HepG2 (cell line): ENCODE measurements at regions not wholly inside any gene's neighbourhood (a gene's known extent, or its start where the extent isn't known, plus 50 kb on each side); places are given as distances from the start of the nearest gene placed in this dataset.

Experiments
- ATAC-seq: fragments of 200-7000 bp; cut with Tn5 transposase; 3 replicates; pipeline ENCODE4 v1.9.1; 2020; ENCODE audit warnings: mild to moderate bottlenecking, moderate library complexity
- BruUV-seq: library from RNA; stranded (reverse); fragments of 400-500 nt; replicated peaks from 2 replicates; lab custom pipeline; 2021; lab: Mats Ljungman, UMichigan
- CTCF ChIA-PET: fragments of 300-600 bp; formaldehyde crosslinking; extraction: SDS; loops from one replicate; lab custom pipeline; 2021; ENCODE audit warnings: low total read pairs, inconsistent platforms, low intra/inter-chr PET ratio; lab: Yijun Ruan, JAX
- POLR2A ChIA-PET: fragments of 350-600 bp; sonication (Branson Sonifier 250); formaldehyde crosslinking; loops from one replicate; lab custom pipeline; 2020; ENCODE audit warnings: antibody characterized with exemption, inconsistent platforms; lab: Yijun Ruan, JAX
- DNase-seq: peaks from one replicate; pipeline ENCODE4 v3.0.0-alpha.2; 2015; ENCODE audit warnings: low spot score
- FAIRE-seq: peaks from 3 replicates; lab custom pipeline; 2011; peaks lifted over from hg19 to GRCh38; lab: Jason Lieb, UNC
- H2AFZ ChIP-seq: one replicate; pipeline ENCODE4 v1.6.1; 2011; ENCODE audit warnings: low read length, inconsistent platforms
- H3K27ac ChIP-seq: fragments of 300-600 bp; 3 replicates; pipeline ENCODE4 v1.8.0; 2011; ENCODE audit warnings: mixed run types, mild to moderate bottlenecking, mixed read lengths, low read length, inconsistent platforms; ENCODE audit not compliant: insufficient read depth; ENCODE audit errors: extremely low read length
- H3K27me3 ChIP-seq, 2 experiments: fragments of 200-600 bp in 1 of 2; 2 replicates in 1 of 2; 3 replicates in 1 of 2; pipeline versions ENCODE4 v1.6.0 to v1.8.0; 2011; ENCODE audit warnings: low read length in 2 of 2, mild to moderate bottlenecking in 2 of 2, moderate library complexity in 2 of 2, inconsistent platforms in 1 of 2; ENCODE audit not compliant: insufficient read depth in 2 of 2, control insufficient read depth in 1 of 2
- H3K36me3 ChIP-seq, 2 experiments: fragments of 200-600 bp in 1 of 2; replicated peaks in 1 of 2; 2 replicates in 1 of 2; 3 replicates in 1 of 2; pipeline versions ENCODE4 v1.5.1 to v1.8.0; 2011; ENCODE audit warnings: low read length in 2 of 2, inconsistent platforms in 1 of 2; ENCODE audit not compliant: insufficient read depth in 2 of 2, control insufficient read depth in 1 of 2
- H3K4me1 ChIP-seq: 2 replicates; pipeline ENCODE4 v1.5.1; 2012; ENCODE audit warnings: low read length, inconsistent platforms; ENCODE audit not compliant: insufficient read depth
- H3K4me2 ChIP-seq: 2 replicates; pipeline ENCODE4 v1.6.0; 2011; ENCODE audit warnings: low read depth, low read length, inconsistent platforms
- H3K4me3 ChIP-seq, 3 experiments: fragments of 200-600 bp in 1 of 3; sonication (generic), shearing (Covaris generic) in 1 of 3; replicated peaks in 1 of 3; 2 replicates each; pipeline ENCODE4 v1.5.1; 2011 to 2016; ENCODE audit warnings: low read length in 3 of 3, inconsistent platforms in 2 of 3, low read depth in 2 of 3, mild to moderate bottlenecking in 2 of 3, control low read depth in 1 of 3, mixed read lengths in 1 of 3; ENCODE audit not compliant: insufficient read depth in 1 of 3
- H3K79me2 ChIP-seq: one replicate; pipeline ENCODE4 v1.6.1; 2011; ENCODE audit warnings: low read length, inconsistent platforms; ENCODE audit not compliant: insufficient read depth
- H3K9ac ChIP-seq: 2 replicates; pipeline ENCODE4 v1.6.0; 2011; ENCODE audit warnings: mild to moderate bottlenecking, low read depth, low read length, inconsistent platforms; ENCODE audit not compliant: insufficient read depth
- H3K9me3 ChIP-seq: 2 replicates; pipeline ENCODE4 v1.5.1; 2012; ENCODE audit warnings: mild to moderate bottlenecking, low read length
- H4K20me1 ChIP-seq: 2 replicates; pipeline ENCODE4 v1.6.0; 2011; ENCODE audit warnings: inconsistent platforms, mild to moderate bottlenecking, low read length, moderate library complexity; ENCODE audit not compliant: insufficient read depth
- CTCF ChIP-seq: sonication (generic); formaldehyde crosslinking; IDR thresholded peaks from 2 replicates; pipeline ENCODE4 v1.5.0; 2020; ENCODE audit warnings: mild to moderate bottlenecking, missing genetic modification reagents, moderate library complexity
- FOXA1 ChIP-seq, 2 experiments: fragments of 450-650 bp in 1 of 2; sonication (generic) in 1 of 2; formaldehyde crosslinking in 1 of 2; IDR thresholded peaks; 2 replicates each; pipeline versions ENCODE4 v1.4.0 to v1.6.1; 2016 to 2020; ENCODE audit warnings: missing genetic modification reagents in 1 of 2
- FOXP1 ChIP-seq, 2 experiments: fragments of 450-650 bp in 1 of 2; IDR thresholded peaks; 2 replicates each; pipeline ENCODE4 v1.6.1; 2017 to 2018; ENCODE audit warnings: antibody characterized with exemption in 1 of 2
- GTF2F1 ChIP-seq: fragments of 150-350 bp; IDR thresholded peaks from 2 replicates; pipeline ENCODE4 v1.6.1; 2014; ENCODE audit warnings: low read length
- JARID2 ChIP-seq: sonication (generic); formaldehyde crosslinking; IDR thresholded peaks from 2 replicates; pipeline ENCODE4 v1.8.1; 2023; ENCODE audit warnings: missing genetic modification reagents, inconsistent platforms; ENCODE audit not compliant: insufficient replicate concordance
- NFE2L1 ChIP-seq: sonication (generic); formaldehyde crosslinking; IDR thresholded peaks from 2 replicates; pipeline ENCODE4 v1.4.0; 2020; ENCODE audit warnings: missing genetic modification reagents, mild to moderate bottlenecking, borderline replicate concordance
- SOX5 ChIP-seq: IDR thresholded peaks from 2 replicates; pipeline ENCODE4 v1.6.1; 2016; ENCODE audit warnings: borderline replicate concordance
- SSRP1 ChIP-seq: IDR thresholded peaks from 2 replicates; pipeline ENCODE4 v1.6.1; 2016; ENCODE audit warnings: control low read depth
- ZNF407 ChIP-seq: sonication (generic); formaldehyde crosslinking; IDR thresholded peaks from one replicate; pipeline ENCODE4 v1.5.1; 2020; ENCODE audit warnings: mild to moderate bottlenecking, missing genetic modification reagents; ENCODE audit errors: not compliant biosample characterization
- ZSCAN5A ChIP-seq: sonication (generic); formaldehyde crosslinking; IDR thresholded peaks from 2 replicates; pipeline ENCODE4 v1.8.0; 2022; ENCODE audit warnings: mild to moderate bottlenecking, missing genetic modification reagents, borderline replicate concordance
- WGBS: methylation state at CpG from one replicate; pipeline ENCODE4 v1.1.6; 2017; ENCODE audit warnings: low lambda C conversion rate; 5-methylcytosine and 5-hydroxymethylcytosine counted together
- in situ Hi-C: cut with HindIII; loops from 2 replicates; pipeline ENCODE4 v1.10.0; 2017; ENCODE audit warnings: low pct_unique_long_range_greater_than_20kb; ENCODE audit not compliant: extremely low pct_ligation_motif_present
- intact Hi-C: fragments of 100-400 bp; cut with micrococcal nuclease; formaldehyde crosslinking; loops from one replicate; pipeline ENCODE4 v1.10.0; 2022; ENCODE audit not compliant: unreplicated experiment

- TF ChIP-seq ZSCAN5A (CRISPR knock-in tag) (no peak), CTCF (CRISPR knock-in tag) (no peak), JARID2 (CRISPR knock-in tag) (no peak), NFE2L1 (CRISPR knock-in tag) (no peak)
Measured at GRCh38 chr7:68873616-68874015, 724.7 kb upstream of the AUTS2 start (continued).

- intact Hi-C loops, result no loop called here
Measured at GRCh38 chr7:68875857-68876256, 722.4 kb upstream of the AUTS2 start.

More at GRCh38 chr7:68875857-68876256, 722.4 kb upstream of the AUTS2 start:
- H3K27ac ChIP-seq, result no peak overlapping the region
- no peaks in the 10 kb centered on the region for H3K36me3 ChIP-seq
- H3K9ac ChIP-seq, result no peak overlapping the region
- BruUV-seq, result no TSS peak
- no peaks in the 10 kb centered on the region for H3K79me2 ChIP-seq
- ChIA-PET POLR2A (no interaction called here), CTCF (no interaction called here)
- H3K27me3 ChIP-seq, result no peaks in the 10 kb centered on the region; a peak in 1 of 5 replicates
- DNase-seq (no peak), FAIRE-seq (no peak), ATAC-seq (no peak)
- H3K4me2 ChIP-seq, result no peak overlapping the region
- in situ Hi-C loops, result no loop called here
- no peak overlapping the region for H3K4me3 ChIP-seq
- H3K4me1 ChIP-seq, result no peaks in the 10 kb centered on the region
- peaks cover 32% of the 10 kb centered on the region for H3K9me3 ChIP-seq
- H4K20me1 ChIP-seq, result no peaks in the 10 kb centered on the region
- no peak overlapping the region for H2AFZ ChIP-seq
- 6% methylated on average over 2 of the region's 2 CpGs for WGBS
- TF ChIP-seq FOXA1 (IDR thresholded peaks at IDR 0.05) (peak; percentile 99), FOXA1 (CRISPR knock-in tag; IDR thresholded peaks at IDR 0.05) (no peak), SSRP1 (CRISPR knock-in tag) (no peak), FOXP1 (IDR thresholded peaks at IDR 0.05) (no peak), FOXP1 (CRISPR knock-in tag; IDR thresholded peaks at IDR 0.05) (0 out of 2 replicates have a peak, but pooled peaks have one; percentile 15), ZNF407 (CRISPR knock-in tag) (no peak), GTF2F1 (no peak), SOX5 (CRISPR knock-in tag) (0 out of 2 replicates have a peak, but pooled peaks have one; percentile 11)
- TF ChIP-seq, all 625 proteins: peak for 3
